NCI-H1694 treated with DMSO at 0.1 percent for 48 hours (cell line): ENCODE measurements at regions not wholly inside any gene's neighbourhood (a gene's known extent, or its start where the extent isn't known, plus 50 kb on each side); places are given as distances from the start of the nearest gene placed in this dataset.

ENCODE experiments used
- DNase-seq: peaks from one replicate; lab custom pipeline; 2025; lab: John Stamatoyannopoulos, UW

DNA sequence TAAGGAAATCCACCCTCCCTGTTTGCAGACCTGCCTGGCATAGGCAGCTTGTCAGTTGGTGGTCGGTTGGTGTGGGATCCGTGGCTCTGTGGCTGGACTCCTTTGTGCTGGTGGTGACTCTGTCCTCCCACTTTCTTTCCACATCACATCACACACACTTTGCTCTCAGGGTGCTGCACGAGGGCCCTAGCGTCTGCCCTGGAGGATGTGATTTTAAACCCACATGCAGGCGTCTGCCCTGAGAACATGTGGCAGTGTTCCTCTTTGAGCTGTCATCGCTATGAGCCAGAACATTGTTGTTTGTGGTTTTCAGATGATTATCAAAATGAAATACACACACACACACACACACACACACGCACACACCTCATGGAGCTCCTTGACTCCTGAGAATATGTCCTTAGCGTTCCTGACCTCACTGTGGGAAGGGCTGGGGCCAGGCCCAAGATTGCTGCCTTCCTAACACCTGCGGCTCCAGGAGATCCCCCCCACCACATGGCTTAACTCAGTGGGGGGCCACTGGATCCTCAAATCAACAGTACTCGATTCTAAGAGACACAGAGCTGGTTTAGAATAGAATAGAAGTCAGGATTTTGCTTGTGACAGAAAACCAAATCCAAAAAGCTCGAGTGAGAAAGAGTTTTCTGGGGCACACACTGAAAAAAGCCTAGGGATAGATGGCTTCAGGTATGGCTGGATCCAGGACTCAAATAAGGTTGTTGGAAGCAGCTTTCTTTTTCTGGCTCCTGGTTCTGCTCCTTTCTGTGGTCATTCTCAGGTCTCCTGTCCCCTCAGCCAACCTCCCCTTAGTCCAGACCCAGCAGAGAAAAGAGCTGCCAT, 54.8 kb downstream of the RTP5 start:
- no peak for DNase-seq

DNA sequence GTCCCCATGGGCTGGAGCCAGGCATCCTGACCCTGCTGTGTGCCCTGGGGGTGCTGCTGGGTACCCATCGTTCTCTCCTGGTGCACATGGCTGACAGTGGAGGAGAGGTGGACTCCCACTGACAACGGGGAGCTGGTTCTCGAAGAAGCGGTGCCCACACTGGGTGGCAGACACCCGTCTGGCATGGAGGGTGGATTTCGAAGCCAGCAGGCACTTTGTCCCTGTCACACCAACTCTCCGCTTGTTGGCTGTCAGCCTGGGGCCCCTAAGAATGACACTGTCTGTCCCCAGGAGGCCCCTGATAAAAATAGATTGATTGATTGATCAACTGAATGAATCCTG, 55.4 kb downstream of the RTP5 start:
- no peak for DNase-seq

DNA sequence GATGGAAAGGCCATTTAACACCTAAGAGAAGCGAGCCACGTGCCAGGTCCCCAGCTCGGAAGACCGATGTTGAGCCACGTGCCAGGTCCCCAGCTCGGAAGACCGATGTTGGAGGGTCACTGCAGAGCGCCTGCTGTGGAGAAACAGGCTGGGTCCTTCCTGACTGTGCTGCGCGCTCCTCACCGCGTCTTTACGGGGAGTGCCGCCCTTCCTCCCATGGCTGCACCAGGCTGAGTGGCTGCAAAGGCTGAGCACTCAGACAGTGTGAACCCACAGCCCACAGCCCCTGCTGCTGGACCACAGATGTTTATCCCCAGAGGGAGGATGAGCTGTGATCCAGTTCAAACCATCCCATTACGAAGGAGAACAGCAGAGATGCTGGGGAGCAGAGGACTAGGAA, 55.7 kb downstream of the RTP5 start:
- DNase-seq = no peak

DNA sequence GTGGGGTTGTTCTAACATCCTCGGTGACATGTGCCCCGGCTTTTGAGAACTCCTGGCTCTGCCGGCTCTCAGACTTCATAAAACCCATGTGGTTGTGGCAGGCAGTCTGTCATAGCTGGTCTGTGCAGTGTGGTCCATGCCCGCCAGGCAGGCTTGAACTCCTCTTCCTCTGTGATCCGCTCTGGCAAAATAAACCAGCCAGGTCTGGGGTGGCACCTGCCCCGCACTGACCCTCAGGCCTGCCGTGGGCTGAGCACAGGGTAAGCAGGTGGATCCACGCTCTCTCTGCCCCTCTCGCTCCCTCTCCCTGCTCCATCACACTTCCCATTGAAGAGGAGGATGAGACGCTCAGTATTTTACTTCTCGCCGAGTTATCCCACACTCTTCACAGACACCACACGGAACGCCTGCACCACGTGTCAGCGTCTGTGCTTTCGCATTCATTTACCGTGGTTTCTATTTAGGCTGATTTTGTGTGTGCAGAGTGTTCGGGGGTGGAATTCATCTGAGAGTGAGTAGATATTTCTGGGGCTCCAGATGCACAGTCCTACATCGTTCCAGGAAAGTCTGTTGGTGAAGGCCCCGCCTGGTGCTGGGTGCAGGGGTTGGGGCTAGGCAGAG, 56.4 kb downstream of the RTP5 start:
- DNase-seq = no peak

DNA sequence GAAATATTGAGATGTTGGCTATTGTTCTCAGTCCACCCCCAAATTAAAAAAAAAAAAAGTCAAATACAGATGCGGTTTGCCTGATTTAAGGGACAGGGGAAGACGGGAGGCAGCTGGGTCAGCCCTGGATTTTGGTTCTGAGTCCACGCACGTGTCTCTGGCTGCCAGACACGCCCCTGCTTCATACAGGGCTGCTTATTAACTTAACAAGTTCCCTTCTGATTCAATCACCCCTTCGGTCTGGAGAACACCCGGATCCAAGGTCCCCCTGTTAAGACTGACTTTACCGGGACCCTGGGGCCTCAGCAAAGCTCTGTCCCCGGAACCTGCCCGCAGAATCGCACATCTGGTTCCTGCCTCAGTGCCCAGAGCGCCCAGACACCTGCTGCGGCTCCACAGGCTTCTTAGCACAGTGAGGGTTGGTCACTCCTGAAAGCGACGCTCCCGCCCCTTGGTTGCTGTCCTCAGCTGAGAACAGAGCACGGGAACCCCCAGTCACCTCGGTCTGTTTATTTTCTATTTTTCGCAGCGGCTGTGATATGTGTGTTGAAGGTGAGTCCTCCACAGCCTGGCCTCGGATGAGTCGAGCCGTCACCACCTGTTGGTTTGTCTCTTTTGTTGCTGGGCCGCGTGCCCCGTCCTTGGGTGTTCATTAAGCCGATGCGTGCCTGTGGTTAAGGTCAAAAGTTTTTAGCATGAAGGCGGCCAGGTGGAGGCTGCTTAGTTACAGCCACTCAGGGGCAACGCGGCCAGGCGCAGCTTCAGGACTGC, 57.2 kb downstream of the RTP5 start:
- no peak for DNase-seq

DNA sequence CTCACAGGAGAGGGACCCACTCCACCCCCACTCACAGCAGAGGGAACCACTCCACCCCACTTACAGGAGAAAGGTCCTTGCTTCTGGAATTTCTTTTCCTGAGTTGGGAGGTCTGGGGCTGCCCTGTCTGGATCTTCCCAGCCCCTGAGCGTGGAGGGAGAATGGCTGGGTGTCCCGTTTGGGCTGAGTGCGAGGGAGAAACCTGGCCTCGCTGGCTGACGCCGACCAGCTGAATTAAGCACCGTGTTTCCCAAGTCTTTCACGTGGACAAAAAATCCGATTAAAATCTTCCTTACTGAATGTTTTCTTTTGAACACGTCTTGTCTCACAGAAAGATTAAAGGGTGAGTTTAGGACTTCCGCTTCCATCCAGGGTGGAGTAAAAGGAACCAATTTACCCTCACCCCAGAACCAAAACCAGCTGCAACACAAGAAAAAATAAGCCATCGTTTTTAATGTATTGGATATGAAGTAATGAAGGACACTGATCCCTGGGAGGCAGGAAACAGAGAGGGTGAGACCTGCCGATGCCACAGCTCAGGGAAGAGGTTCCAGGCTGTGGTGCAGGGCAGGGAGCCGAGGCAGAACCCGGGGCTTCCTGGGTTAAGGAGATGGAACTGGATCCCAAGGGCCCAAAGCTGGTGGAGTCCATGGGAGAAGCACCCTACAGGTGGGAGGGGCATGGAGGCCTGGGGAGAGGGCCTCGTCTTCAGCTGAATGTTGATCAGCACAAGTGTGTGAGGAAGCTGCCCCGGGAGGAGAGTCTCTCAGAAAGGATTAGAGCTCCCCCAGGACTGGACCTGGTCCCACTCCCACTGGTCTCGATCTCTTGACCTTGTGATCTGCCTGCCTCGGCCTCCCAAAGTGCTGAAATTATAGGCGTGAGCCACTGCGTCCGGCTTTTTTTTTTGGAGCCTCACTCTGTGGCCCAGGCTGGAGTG, 60.3 kb downstream of the RTP5 start:
- DNase-seq = no peak

DNA sequence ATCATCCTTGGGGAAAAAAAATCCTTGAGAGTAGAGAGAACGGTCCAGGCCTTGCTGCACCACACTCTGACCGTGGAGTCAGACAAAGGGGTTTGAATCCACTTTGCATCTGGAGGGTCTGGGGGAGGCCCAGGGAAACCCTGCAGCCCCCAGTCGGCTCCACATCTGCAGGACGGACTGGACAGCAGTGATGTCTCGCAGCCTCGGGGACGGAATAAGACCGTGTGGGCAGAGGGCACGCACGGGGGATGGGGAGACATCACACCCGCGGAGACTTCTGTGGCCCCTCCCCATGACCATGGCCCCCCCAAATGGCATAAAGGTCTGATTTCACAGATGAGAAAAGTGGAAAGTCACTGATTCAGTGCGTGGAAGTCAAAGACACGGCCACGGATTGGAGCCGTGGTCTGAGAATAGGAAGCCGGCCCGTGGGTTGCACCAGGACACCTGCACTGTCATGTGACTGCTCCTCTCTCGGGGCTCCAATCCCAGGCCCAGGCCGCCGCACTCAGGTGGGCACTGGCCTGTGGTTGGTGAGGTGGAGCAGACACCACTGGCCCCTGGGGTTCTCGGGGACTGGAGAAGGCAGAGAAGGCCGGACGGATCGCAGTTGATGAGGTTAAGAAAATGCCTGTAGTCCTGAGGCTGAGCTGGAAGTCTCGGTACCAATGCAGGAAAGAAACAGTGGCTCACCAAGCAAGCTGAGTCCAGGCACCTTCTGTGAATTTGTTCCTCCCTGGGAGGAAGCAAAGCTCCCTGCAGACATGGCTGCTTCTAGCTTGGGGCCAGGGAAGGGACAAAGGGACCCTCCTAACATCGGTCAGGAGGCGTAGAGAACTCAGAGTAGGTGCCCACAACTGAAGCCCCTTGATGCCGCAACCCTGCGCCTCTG, 61.8 kb downstream of the RTP5 start:
- no peak for DNase-seq

DNA sequence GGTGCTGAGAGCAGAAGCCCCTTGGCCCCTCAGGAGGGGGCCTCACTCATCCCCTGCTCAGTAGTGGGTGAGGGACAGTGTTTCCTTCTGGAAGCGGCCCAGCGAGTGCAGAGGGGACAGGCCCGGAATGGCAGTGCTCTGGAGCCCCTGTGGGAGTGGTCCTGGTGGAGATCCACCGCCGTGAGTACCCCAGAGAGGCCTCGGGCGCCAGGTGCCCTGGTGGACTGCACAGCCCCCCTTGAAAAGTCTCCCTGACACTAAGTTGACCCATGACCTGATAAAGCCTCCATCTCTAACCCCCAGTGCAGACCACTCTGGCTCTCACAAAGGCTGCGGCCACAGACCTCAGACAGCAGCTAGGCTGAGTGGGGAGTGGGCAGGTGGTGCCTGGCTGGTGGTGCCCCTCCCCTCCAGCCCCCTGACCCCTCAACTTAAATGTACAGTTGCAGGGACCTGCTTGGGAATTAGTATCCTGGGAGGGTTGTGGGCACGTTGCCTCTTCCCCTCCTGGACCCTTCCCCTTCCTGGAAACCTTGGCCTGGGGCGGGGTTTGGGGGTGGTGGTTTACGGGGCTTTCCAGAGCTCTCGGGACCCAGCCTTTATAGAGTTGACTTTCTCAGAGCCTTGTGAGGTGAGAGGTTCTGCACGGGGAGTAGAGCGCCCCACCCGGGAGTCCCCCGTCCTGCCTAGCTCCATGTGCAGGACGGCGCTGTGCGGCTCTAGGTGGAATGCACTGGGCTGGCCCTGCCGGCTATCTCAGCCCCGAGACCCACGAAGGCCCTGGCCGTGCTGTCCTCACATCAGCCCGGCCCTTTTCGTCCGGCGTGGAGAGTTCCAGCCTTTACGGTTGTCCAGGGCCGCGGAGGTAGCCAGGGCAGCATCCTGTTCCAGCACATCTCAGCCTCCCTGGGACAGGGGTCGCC, 62.7 kb downstream of the RTP5 start:
- DNase-seq = no peak

DNA sequence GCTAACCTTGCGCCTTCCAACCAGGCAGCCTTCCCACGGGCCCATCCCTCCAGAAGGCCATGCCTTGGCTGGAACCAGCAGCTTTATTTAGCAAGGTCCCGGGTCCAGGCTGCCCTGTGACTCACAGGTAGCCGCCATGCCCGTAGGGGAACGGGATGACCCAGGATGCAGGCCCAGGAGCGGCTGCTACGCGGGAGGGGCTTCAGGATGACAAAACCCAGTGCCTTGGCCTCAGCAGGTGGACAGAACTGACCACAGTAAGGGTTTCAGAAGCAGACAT, 63.3 kb downstream of the RTP5 start:
- DNase-seq = no peak

DNA sequence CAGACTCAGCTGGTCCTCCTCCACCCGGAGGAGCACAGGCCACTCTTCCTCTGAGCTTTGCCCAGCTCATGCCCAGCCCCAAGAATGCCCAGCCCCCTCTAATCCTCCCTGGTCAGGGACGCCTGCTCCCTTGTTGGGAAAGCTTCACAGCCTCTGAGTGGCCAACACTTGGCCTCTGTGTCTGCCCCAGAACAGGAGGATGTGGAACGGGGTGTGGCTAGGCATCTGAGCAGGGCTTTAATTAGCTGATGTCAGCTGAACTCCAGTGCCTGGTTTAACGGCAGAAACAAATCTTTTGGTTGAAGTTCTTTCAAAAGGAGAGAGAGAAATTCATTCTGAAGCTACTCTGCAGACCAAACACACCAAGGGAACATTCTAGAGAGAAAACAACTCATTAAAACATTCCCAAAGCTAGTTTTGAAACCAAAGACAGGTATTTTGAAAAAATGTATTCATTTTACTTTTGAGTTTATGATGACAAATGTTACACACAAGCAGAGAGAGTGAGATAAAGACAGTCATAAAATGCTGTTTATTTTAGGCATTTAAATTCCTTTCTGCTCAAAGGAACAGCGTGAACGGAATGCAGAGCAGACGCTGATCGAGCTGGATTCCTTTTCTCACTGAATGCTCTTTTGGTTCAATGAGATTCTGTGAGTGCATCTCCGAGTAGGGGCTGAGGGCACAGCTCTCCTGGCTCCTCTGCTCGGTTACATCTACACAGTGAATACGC, 63.8 kb downstream of the RTP5 start:
- DNase-seq = no peak

DNA sequence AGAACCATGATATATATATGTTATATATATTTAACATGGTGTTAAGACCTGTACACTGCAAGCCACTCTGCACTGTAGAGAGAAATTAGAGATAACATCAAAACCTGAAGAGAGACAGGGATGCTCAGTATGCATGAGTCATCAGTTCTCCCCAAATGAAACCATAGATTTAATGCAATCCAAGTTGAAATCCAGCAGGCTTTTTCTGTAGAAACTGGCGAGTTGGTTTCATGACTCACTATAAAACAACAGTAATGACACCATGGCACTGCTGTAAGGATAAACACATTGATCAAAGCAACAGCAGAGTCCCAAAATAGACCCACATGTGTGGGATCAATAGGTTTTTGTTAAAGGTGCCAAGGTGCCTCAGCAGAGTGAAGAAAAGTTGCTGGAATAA, 65.8 kb downstream of the RTP5 start:
- no peak for DNase-seq

DNA sequence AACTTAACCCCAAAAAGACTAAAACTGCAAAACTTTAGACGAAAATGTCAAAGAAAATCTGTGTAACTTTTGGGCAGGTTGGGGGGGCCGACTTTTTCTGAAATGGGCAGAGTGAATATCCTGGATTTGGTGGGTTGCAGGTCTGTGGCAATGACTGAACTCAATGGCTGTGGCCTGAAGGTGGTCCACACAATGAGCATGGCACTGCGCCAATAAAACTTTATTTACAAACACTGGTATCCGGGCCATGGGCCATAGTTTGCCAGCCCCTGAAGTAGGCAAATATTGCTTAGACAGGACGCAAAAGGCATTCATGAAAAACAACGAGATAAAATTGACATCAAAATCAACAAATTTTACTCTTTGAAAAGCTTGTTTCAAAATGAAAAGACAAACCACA, 66.2 kb downstream of the RTP5 start:
- DNase-seq = no peak

DNA sequence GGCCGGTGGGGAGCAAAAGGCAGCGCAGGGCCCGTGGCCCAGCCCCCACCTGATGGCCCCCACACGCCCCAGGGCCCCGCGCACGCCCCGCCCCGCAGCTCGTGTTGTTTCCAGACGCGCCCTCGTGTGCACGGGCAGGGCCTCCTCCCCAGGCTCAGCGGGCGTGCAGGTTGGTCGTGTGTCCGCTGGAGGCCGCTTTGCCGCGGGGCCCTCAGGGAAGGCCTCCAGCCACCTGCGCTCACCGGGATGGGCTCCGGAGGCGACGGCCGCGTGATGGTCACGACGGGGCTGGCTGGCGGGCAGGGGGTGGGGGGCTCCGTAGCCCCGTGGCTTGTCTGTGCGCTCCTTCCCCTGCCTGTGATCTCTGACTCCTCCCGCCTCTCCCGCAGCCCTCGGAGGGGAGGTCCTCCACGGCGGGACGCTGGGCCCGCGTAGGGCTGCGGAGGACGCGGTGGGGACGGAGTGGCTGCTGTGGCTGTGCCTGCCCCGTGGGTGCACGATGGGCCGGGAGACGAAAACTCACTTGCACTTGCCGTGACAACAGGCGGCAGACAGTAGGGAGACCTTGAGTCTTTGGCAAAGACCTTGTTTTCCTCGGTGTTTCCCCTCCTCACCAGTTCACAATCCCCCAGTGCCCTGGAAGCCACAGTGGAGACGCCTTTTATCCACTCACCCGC, 67.1 kb downstream of the RTP5 start:
- DNase-seq = no peak

DNA sequence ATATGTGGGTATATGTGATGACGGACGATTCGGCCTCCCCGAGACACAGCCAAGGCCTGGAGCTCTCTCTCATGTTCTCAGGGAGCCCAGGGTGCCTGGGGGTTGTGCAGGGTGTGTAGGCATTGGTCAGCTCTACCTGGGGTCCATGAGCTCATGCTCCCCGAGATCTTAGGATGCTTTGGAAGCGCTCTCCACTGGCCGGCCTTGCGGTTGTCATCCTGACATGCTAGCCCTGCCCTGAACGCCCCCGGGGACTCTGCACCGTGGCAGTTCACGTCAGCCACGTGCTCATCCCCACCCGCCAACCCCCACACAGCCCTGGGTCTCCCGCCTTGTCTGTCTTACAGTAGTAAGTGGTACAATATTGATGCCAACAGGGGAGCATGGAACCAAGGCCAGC, 67.8 kb downstream of the RTP5 start:
- no peak for DNase-seq

DNA sequence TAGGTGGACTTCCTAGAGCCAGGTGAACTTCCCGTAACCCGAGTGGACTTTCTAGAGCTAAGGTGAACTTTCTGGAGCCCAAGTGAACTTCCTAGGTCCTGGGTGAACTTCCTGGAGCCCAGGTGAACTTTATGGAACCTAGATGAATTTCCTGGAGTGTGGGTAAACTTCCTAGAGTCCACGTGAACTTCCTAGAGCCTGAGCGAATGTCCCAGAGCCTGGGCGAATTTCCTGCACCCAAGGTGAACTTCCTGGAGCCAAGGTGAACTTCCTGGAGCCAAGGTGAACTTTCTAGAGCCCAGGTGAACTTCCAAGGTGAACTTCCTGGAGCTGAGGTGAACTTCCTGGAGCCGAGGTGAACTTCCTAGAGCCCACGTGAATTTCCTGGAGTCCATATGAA, 70.0 kb downstream of the RTP5 start:
- no peak for DNase-seq

DNA sequence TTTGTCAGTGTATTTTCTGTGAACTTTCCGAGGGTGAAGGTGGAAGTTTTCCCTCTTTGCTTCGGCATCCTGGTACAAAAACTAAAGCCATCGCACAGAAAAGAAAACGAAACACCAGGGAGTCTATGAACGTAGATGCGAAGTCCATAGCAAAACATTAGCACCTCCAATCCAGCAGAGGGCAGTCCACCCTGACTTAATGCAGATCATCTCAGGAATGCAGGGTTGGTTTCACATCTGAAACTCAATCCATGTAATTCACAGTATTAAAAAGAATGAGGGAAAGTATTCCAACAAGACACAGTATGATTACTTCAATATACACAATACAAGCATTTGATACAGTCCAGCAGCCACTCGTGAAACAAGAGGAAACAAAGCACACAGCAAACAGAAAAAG, 70.8 kb downstream of the RTP5 start:
- no peak for DNase-seq

DNA sequence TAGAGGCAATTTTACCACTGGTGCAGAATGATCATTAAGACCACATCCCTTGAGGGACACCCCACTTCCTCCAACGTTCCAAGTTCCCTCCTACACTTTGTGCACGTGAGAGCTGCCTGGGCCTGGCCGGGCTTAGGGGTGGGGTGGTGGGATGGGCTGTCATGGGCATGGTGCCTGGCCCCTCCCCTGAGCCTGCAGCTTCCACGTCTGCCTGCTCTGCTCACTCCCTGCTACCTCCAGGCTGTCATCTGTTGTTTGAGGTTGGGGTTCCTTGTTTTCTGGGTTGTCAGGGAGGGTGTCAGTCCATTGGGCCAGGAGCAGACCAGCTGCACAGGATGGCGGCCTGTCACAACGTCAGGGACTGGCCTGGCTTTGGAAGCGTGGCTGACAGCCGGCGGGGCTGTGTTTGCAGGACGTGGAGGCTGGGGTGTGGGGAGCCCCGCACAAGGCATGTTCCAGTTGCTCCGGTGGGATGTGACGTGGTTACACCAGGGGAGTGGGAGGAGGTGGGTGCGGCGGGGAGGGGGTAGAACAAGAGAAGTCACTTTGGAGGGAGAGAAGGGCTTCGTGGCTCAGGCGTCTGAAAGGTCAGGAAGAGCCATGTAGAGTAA, 72.3 kb downstream of the RTP5 start:
- DNase-seq = no peak

DNA sequence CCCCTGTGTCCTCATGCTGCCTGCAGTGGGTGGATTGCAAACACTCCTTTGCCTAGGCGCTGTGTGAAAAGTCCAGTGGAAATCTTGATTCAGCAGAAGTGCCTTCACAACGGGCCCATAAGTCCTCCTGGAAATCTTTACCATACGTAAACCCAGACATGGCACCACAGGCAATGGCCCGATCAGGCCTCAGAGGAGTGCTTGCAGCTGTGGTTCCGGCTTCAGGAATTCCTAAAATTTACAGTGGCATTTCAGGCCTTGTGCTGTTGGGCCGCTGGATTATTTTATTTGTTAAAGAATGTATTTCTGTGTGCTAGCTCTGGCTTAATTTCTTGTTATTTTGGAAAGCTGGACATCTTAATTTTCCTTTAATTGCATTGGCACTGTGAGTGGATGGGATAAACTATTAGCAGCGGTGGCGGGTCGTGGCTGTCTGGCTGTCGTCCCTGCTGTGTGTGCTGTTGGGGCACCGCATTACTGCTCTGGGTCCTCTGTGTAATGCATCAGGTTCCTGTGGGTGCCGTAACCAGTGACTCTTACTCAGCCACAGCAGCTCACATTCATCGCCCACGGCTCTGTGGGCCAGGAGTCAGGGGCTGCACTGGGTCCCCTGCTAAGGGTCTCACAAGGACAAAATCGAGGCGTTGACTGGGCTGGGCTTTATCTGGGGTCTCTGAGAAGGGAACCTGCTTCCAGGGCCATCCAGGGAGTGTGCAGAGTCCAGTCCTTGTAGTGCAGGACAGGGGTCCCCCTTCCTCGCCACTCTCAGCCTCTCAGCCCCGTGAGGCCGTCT, 73.1 kb downstream of the RTP5 start:
- DNase-seq = no peak
